ENCODE measurements at regions not wholly inside any gene's neighbourhood (a gene's known extent, or its start where the extent isn't known, plus 50 kb on each side); places are given as distances from the start of the nearest gene placed in this dataset.

GRCh38 chr12:67519484-67520433, 128.8 kb upstream of the DYRK2 start:
- Histone ChIP-seq H3K36me3 (ENCODE audit: control insufficient read depth, low read length) (no peaks in the 10 kb centered on the region), H3K27ac (ENCODE audit: low read depth, low read length) (no peak overlapping the region), H3K4me2 (ENCODE audit: low read length) (no peak overlapping the region), H3K79me2 (ENCODE audit: control insufficient read depth, low read length) (no peaks in the 10 kb centered on the region), H3K9me3 (ENCODE audit: control insufficient read depth, insufficient read depth, low read length) (no peaks in the 10 kb centered on the region), H3K9me2 (replicated peaks; ENCODE audit: control insufficient read depth, low read length) (no peaks in the 10 kb centered on the region; the same call in 1 of the 2 replicates), H4K20me1 (ENCODE audit: control insufficient read depth, insufficient read depth, low read depth, low read length) (no peaks in the 10 kb centered on the region), H3F3A (ENCODE audit: control insufficient read depth, insufficient read depth) (no peaks in the 10 kb centered on the region), H3K27me3 (ENCODE audit: control insufficient read depth, low read length) (no peaks in the 10 kb centered on the region), H3K4me1 (ENCODE audit: control insufficient read depth, low read length) (peaks cover 11% of the 10 kb centered on the region), H3K4me3 (ENCODE audit: low read length) (no peak overlapping the region)
- TF ChIP-seq EZH2phosphoT487 (IDR thresholded peaks at IDR 0.05; ENCODE audit: borderline replicate concordance, low read length) (no peak), CTCF (IDR thresholded peaks at IDR 0.05; ENCODE audit: low read depth, low read length, poor library complexity, severe bottlenecking) (no peak)

GRCh38 chr12:67520606-67521005, 127.9 kb upstream of the DYRK2 start:
- Histone ChIP-seq H3K79me2 (ENCODE audit: control insufficient read depth, low read length) (no peaks in the 10 kb centered on the region), H3K27ac (ENCODE audit: low read depth, low read length) (no peak overlapping the region), H4K20me1 (ENCODE audit: control insufficient read depth, insufficient read depth, low read depth, low read length) (no peaks in the 10 kb centered on the region), H3K4me2 (ENCODE audit: low read length) (no peak overlapping the region), H3K27me3 (ENCODE audit: control insufficient read depth, low read length) (no peaks in the 10 kb centered on the region), H3K9me2 (replicated peaks; ENCODE audit: control insufficient read depth, low read length) (no peaks in the 10 kb centered on the region; the same call in 1 of the 2 replicates), H3F3A (ENCODE audit: control insufficient read depth, insufficient read depth) (no peaks in the 10 kb centered on the region), H3K9me3 (ENCODE audit: control insufficient read depth, insufficient read depth, low read length) (no peaks in the 10 kb centered on the region), H3K4me1 (ENCODE audit: control insufficient read depth, low read length) (peaks cover 7% of the 10 kb centered on the region), H3K36me3 (ENCODE audit: control insufficient read depth, low read length) (no peaks in the 10 kb centered on the region), H3K4me3 (ENCODE audit: low read length) (no peak overlapping the region)
- no peak for TF ChIP-seq CTCF (IDR thresholded peaks at IDR 0.05; ENCODE audit: low read depth, low read length, poor library complexity, severe bottlenecking)
- no peak for TF ChIP-seq EZH2phosphoT487 (IDR thresholded peaks at IDR 0.05; ENCODE audit: borderline replicate concordance, low read length)

- H3K9me2 ChIP-seq (replicated peaks; ENCODE audit: control insufficient read depth, low read length) = no peaks in the 10 kb centered on the region; the same call in 1 of the 2 replicates
- TF ChIP-seq EZH2phosphoT487 (IDR thresholded peaks at IDR 0.05; ENCODE audit: borderline replicate concordance, low read length) = no peak
- no peak for TF ChIP-seq CTCF (IDR thresholded peaks at IDR 0.05; ENCODE audit: low read depth, low read length, poor library complexity, severe bottlenecking)
- no peaks in the 10 kb centered on the region for H3K79me2 ChIP-seq (ENCODE audit: control insufficient read depth, low read length)
- no peak overlapping the region for H3K27ac ChIP-seq (ENCODE audit: low read depth, low read length)
- no peaks in the 10 kb centered on the region for H3F3A ChIP-seq (ENCODE audit: control insufficient read depth, insufficient read depth)
- H3K4me1 ChIP-seq (ENCODE audit: control insufficient read depth, low read length) = peaks cover 4% of the 10 kb centered on the region; the same call in 1 of the 2 replicates
- H3K4me2 ChIP-seq (ENCODE audit: low read length) = no peak overlapping the region
- no peaks in the 10 kb centered on the region for H3K27me3 ChIP-seq (ENCODE audit: control insufficient read depth, low read length)
- no peaks in the 10 kb centered on the region for H3K36me3 ChIP-seq (ENCODE audit: control insufficient read depth, low read length)
- H3K4me3 ChIP-seq (ENCODE audit: low read length) = no peak overlapping the region
- no peaks in the 10 kb centered on the region for H3K9me3 ChIP-seq (ENCODE audit: control insufficient read depth, insufficient read depth, low read length)
- no peaks in the 10 kb centered on the region for H4K20me1 ChIP-seq (ENCODE audit: control insufficient read depth, insufficient read depth, low read depth, low read length)
Measured at GRCh38 chr12:67522222-67522621, 126.3 kb upstream of the DYRK2 start.
